ENCODE measurements at regions not wholly inside any gene's neighbourhood (a gene's known extent, or its start where the extent isn't known, plus 50 kb on each side); places are given as distances from the start of the nearest gene placed in this dataset.

DNA sequence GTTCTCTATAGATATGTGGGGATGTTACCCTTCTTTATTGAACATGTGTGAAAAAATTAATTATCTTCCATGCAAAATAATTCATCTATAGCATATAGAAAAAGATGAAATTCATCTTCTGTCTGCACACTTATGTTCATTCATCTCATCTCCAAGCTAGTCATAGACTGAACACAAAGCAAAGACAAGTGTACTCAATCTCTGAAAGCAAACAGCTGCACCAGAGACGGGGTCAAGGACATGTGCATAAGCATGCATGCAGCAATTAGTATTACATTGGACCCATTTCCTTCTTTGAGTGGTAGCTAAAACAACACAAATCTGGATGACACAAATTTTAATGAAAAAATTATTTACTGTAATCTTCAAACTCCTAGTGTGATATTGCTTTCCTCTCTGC is 547.0 kb upstream of the COX7C start:
- H3K4me3 ChIP-seq (ENCODE audit: low read length) = no peak overlapping the region
- DNase-seq (ENCODE audit: low read depth, low spot score) = no peak

DNA sequence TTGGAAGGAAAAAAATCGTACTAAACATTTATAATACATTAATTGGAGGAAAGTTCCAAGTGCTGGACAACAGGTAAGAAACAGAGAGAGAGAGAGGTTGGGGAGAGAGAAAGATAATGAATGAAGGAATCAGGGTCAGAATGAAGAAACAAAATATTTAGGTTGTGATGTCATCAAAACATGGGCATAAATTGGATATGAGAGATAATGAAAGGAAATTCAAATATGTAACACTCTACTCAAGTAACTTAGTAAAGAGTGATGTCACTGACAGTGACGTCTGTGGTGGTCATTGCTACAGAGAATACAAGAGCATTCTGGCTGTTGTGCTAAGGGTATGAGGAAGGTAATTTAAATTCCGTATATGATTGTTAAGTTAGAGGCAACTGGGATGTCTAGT is 543.4 kb upstream of the COX7C start:
- no peak overlapping the region for H3K4me3 ChIP-seq (ENCODE audit: low read length)
- no peak for DNase-seq (ENCODE audit: low read depth, low spot score)

DNA sequence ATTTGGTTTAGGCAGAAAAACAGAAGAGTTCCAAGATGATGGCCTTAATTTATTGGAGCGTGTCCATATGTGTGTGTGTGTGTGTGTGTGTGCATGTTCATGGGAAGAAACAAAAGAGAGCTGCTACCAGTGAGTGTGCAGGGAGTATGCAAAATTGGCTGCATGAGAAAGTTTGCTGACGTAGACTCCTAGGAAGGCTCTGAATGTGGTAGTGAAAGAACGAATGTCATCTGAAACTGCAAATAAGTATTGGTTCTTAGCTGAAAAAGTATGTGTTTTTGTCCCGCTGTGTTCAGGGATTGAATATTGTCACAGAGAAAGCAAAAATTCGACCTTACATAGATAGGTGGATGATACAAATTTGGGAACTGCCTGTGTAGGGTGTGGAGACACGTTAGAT is 542.6 kb upstream of the COX7C start:
- H3K4me3 ChIP-seq (ENCODE audit: low read length) = no peak overlapping the region
- no peak for DNase-seq (ENCODE audit: low read depth, low spot score)

DNA sequence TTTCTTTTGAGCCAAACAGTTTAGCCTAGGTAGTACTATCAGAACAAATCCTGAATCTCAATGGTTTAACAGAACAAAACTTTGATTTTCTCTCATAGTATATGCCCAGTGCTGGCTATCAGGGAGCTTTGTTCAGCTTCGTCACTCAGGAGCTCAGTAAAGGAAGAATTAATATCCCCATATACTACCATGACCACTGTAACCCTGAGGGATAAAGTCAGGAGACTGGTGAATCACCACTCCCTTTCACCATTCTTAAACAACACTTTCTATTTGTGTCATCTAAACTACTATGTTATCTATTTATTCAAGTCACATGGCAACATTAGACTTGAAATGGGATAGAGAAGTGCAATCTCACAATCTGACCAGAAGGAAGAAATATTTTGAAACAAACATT is 522.6 kb upstream of the COX7C start:
- DNase-seq (ENCODE audit: low read depth, low spot score) = no peak

DNA sequence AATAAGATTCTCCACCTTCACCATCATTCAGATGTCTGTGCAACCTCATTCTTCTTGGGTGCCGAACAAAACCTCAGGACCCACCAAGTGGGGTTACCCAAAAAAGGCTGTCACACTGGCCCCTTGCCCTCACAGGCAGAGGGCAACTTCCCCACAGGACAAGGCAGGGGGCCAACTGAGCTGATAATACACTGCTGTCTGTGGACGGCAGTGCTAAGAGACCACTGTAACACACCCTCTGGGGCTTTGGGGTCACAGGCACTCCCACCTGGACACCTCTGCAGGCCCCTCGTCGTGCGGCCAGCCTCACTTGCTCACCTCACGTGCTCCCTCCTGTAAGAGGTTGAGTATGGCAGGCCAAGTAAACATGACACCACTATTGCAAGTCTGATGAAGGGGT is 515.8 kb upstream of the COX7C start:
- DNase-seq (ENCODE audit: low read depth, low spot score) = no peak
- no peak overlapping the region for H3K4me3 ChIP-seq (ENCODE audit: low read length)

More for the DNA sequence above, 522.6 kb upstream of the COX7C start:
- H3K4me3 ChIP-seq (ENCODE audit: low read length) = no peak overlapping the region

DNA sequence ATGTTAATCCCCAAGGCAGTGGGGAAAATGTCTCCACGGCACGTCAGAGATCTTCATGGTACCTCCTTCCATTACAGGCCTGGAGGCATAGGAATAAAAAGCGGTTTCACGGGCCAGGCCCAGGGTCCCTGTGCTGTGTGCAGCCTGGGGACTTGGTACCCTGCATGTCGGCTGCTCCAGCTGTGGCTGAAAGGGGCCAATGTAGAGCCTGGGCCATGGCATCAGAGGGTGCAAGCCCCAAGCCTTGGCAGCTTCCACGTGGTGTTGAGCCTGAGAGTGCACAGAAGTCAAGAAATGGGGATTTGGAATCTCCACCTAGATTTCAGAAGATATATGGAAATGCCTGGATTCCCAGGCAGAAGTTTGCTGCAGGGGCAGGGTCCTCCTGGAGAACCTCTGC is 508.9 kb upstream of the COX7C start:
- no peak for DNase-seq (ENCODE audit: low read depth, low spot score)
- no peak overlapping the region for H3K4me3 ChIP-seq (ENCODE audit: low read length)

DNA sequence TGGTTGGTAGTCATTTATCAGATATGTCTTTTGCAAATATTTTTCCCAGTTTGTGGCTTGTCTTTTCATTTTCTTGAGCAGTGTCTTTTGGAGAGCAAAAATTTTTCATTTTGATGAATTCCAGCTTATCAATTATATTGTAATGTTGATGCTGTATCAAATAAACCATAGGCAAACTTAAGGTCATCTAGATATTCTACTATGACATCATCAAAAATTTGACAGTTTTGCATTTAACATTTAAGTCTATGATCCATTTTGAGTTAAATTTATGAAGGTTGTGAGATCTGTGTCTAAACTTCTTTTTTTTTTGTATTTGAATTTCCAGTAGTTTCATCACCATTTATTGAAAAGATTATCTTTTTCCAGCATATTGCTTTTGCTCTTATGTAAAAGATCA is 505.5 kb upstream of the COX7C start:
- no peak overlapping the region for H3K4me3 ChIP-seq (ENCODE audit: low read length)
- no peak for DNase-seq (ENCODE audit: low read depth, low spot score)

DNA sequence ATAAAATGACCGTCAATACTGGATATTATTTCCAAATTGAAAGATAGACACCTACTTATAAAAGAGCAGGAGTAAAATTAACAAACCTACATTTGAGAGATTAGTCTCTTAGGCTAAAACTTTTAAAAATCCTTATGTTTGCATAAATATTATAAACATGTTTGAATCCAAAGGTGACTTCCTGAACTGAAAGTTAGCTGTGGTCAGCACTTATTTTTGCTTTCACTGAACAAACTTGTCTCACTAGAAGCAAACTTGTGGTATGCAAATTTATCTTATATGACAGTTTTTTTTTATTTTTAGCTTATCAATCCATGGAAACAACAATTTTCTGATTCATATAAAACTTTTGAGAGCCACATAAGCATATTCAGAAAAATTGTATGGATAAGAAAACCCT is 502.6 kb upstream of the COX7C start:
- no peak overlapping the region for H3K4me3 ChIP-seq (ENCODE audit: low read length)
- DNase-seq (ENCODE audit: low read depth, low spot score) = no peak

DNA sequence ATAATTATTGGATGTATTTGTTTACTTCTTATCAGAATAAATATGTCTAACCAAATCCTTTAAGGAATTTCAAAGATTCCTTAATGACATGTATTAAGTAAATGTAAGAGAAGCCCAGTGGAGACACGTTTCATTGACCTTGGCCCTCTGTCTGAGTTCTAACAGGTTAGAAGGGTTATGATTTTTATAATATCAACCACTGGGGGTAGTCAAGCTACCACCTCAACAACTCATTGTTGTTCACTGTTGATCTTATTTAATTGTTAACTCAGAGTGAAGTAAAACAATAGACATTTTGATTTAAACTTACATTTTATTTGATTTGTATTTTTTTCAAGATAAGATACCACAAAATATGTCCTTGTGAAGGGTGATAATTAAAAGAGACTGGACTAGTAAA is 499.2 kb upstream of the COX7C start:
- H3K4me3 ChIP-seq (ENCODE audit: low read length) = no peak overlapping the region
- DNase-seq (ENCODE audit: low read depth, low spot score) = peak; percentile 7

DNA sequence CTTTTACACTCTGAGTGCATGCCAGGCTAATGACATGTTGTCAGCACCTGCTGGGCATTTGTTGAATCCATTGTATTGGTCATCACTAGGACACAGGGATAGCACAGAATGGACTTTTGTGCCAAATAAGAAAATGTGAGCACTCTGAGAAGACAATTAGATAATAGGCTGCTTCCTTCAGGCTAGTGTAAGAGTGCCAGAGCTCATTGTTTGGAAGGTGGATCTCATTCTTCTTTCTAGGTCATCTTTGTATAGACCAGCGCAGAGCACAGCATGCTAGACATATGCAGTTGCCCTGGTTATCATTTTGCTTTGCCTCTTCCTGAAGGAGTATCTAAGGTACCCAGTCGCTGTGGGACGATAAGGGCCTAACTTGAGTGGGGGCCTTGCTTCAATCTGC is 493.4 kb upstream of the COX7C start:
- H3K4me3 ChIP-seq (ENCODE audit: low read length) = no peak overlapping the region
- no peak for DNase-seq (ENCODE audit: low read depth, low spot score)

DNA sequence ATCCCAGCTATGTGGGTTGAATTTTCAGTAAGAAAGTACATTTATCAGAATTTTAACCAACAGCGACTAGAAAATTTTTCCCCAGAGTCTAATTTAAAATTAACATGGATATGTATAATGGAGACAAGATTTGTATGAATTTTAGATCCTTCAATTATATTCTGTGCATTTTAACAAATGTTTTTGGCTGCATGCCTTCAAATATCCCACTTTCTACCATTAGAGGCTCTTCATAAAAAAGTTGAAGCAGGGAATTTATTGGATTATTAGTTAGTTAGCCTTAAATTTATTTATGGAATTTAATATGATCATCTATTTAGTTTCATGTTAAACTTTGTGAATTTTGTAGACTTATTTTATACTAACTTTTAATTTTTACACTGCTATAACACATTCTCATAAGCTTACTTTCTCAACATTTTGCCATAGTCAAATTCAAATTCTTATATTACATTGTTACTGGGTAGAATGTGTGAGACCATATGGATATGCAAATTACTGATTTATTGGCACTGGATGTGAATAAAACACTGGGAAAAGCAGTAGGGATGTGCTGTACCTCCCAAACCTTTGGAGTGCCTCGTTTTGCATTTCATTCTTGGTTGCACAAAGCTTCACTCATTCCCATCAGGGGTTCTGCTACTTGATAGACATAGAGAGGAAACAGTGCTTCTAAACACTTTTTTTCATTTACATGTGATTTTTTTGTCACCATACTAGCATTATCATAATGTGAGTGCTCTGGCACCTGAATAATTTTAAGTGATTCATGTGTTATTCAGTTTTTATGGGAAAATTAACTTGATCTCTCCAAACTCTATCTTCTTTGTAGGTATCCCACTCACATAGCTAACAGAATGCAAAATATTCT is 491.8 kb upstream of the COX7C start:
- no peak overlapping the region for H3K4me3 ChIP-seq (ENCODE audit: low read length)

DNA sequence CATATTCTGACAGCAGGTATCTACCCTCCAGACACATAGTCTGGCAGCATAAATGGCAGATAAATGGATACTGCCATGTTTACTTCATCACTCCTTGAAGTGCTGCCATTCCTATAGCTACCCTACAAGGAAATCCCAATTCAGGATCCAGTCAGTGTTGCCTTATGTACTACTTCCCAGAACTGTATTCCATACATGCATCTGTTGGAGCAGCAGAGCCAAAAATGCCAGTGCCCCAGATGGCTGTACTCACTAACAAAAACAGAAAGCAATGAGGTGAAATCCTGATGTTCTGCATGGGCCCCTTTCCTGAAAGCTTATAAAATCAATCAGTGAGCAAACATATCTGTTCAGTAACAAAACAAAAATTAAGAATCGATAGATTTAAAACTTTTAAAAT is 490.0 kb upstream of the COX7C start:
- H3K4me3 ChIP-seq (ENCODE audit: low read length) = no peak overlapping the region
- no peak for DNase-seq (ENCODE audit: low read depth, low spot score)

More for the DNA sequence above, 491.8 kb upstream of the COX7C start:
- DNase-seq (ENCODE audit: low read depth, low spot score) = no peak

DNA sequence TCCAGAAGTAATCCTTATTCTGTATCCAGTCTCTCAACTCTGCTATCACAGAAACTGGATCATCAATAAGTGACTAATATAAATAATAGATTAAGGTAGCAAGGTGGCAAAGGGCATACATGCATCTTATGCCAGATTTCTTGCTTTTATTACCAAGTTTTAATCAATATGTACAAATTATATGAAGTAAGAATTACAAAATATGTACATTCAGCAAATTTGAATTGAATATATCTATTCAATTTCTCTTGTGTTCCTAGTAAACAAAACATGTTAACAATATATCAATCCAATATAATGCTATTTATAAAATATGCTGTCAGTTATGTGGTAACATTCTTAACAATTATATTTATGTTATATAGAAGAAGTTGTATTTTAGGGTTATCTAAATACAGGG is 488.7 kb upstream of the COX7C start:
- H3K4me3 ChIP-seq (ENCODE audit: low read length) = no peak overlapping the region
- DNase-seq (ENCODE audit: low read depth, low spot score) = no peak

DNA sequence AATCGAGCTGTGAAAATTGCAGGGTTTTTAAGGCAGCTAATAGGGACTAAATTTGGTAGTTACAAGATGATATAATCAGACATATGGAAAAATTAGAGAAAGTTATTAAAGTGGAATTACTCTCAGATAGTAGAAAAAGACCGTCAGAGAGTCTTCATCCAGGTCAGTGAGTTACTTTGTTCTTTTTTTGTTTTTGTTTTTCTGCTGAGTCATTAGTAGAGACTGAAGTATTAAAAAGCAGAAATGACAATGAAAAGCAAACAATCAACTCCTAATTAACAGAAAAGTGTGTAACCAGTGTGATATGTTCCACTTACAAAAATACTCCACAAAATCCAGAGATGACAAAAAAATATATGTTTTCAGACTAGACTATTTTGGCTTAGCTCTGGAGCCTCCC is 480.4 kb upstream of the COX7C start:
- no peak overlapping the region for H3K4me3 ChIP-seq (ENCODE audit: low read length)
- DNase-seq (ENCODE audit: low read depth, low spot score) = no peak

DNA sequence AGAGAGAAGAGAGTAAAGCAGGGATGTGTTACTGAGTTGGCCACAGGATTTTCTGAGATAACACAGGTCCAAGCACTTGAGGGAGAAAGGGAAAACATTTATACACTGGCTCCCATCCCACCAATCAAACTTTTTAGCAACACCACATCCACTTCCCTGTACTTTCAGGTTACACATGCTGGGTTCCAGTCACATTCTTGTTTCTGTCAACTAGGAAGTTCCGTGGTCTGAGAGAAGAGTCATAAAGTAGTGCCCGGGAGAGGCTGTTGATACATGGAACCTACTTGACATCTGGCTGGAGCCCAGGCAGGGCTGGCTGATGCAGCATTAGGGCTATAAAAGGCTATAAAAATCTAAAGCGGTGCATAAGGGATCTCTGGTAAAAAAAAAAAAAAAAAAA is 473.9 kb upstream of the COX7C start:
- no peak overlapping the region for H3K4me3 ChIP-seq (ENCODE audit: low read length)
- DNase-seq (ENCODE audit: low read depth, low spot score) = no peak

DNA sequence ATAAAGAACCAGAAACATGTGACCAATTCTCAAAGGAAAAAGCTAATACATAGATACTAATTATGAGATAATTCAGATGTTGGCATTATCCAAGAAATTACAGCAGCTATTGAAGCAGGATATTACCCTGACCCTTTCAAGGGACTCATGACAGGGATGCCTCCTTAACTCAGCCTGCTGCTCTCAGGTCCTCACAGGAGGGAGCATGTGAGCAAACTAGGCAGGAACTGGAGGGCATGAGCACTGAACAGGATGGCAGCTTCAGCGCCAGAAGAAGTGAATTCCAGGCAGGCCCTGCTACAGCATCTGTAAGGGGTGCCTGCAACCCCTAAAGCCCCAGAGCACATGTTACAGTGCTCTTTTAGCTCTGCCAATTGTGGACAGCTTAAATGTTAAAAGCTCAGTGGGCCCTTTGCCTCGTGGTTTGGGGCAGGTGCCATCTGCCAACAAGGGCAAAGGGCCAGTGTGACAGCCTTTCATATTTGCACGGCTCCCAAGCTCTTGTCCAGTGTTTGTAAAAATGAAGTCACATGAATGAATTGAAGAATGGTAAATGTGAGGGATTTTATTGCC is 464.7 kb upstream of the COX7C start:
- no peak overlapping the region for H3K4me3 ChIP-seq (ENCODE audit: low read length)
- DNase-seq (ENCODE audit: low read depth, low spot score) = no peak

DNA sequence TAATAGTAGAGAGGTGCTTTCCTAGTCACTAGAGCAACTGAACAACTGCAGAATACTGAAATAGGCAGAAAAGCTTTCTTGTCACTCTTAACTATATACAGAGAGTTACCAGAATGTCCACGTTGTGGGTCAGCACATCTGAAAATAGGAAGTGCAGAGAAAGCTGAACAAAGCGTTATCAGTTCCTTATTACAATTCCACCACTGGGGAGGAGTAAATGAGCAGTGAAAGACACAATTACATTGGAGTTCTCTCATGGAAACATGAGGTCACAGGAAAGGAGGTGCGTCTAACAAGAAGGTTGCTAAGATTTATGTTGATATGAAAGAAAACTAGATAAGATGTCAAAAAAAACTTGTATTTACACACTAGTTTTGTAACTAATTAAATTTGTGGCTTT is 461.9 kb upstream of the COX7C start:
- no peak for DNase-seq (ENCODE audit: low read depth, low spot score)
- no peak overlapping the region for H3K4me3 ChIP-seq (ENCODE audit: low read length)

DNA sequence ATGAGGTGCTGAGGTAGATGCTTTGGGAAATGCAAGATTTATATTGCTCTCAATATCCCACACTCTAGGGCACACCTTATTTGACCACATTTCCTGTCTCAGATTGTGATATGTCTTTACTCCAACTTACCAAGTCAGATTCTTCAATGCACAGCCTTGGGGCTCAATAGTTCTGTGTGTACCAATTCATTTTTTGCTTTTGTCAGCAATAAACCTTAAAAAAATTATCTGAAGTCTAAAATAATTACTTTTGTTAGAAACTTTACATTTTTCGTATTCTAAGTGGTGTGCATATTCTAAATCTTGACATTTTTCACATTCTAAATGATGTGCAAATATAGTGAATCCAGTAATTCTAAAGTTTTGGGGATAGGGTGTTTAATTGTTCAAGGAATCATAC is 447.5 kb upstream of the COX7C start:
- DNase-seq (ENCODE audit: low read depth, low spot score) = no peak
- H3K4me3 ChIP-seq (ENCODE audit: low read length) = no peak overlapping the region

DNA sequence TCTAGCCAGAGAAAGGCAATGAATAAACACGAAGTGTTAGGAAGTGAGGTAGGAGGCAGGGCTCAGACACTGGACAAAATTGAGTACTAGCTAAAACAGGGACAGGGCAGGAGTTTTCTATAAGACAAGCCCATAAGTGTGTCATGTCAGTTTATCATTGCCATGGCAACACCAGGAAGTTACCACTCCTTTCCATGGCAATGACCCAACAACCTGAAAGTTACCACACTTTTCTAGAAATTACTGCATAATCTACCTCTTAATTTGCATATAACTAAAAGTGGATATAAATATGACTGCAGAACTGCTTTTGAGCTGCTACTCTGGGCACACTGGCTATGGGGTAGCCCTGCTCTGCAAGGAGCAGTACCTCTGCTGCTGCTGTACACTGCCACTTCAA is 442.5 kb upstream of the COX7C start:
- no peak overlapping the region for H3K4me3 ChIP-seq (ENCODE audit: low read length)
- DNase-seq (ENCODE audit: low read depth, low spot score) = no peak

DNA sequence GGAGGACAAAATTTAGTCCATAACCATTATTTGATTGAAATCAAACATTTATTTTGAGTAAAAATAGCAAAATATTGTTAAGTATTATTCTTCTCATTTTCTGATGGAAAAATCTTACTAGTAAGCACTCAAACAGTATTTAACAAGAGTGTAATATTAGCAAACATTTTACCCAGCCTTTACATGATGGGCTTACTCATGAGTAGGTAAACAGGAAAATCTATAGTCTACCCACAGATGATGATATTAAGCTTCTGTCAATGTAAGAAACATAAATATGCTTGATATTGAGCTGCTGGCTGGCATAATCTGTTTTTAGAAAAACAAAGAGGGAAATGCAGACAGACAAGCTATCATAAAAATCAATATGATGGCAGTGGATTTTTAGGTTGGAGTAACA is 418.5 kb upstream of the COX7C start:
- no peak overlapping the region for H3K4me3 ChIP-seq (ENCODE audit: low read length)
- no peak for DNase-seq (ENCODE audit: low read depth, low spot score)

DNA sequence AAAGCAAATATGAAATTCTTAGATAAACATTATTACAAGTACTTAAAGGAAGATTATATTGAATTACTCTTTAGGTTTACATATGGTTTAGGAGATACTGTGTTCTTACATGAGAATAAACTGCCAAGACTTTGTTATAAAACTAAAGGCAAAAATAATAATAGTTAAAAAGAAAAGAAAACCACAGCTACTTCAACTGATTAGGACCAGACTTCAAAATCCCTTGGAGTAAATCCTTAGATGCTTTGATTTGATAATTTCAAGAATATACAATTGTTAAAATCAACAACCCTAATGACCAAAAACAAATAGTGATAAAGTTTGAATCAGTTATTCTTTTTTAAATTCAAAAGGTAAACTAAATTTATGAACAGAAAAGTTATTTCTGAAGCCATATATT is 389.6 kb upstream of the COX7C start:
- DNase-seq (ENCODE audit: low read depth, low spot score) = no peak
- no peak overlapping the region for H3K4me3 ChIP-seq (ENCODE audit: low read length)
